A549 (cell line): ENCODE measurements at regions not wholly inside any gene's neighbourhood (a gene's known extent, or its start where the extent isn't known, plus 50 kb on each side); places are given as distances from the start of the nearest gene placed in this dataset.

Source experiments
- ATAC-seq, 2 experiments: fragments of 200-7000 bp in 1 of 2; fragments of >200 bp in 1 of 2; cut with Nextera tagmentation in 1 of 2; cut with Tn5 transposase in 1 of 2; 3 replicates each; pipeline versions ENCODE4 v1.8.0 to v1.9.1; 2018 to 2020; ENCODE audit warnings: mild to moderate bottlenecking in 1 of 2, moderate library complexity in 1 of 2
- CTCF ChIA-PET: fragments of 300-600 bp; sonication (Branson Sonifier 250); formaldehyde crosslinking; extraction: SDS; loops from one replicate; lab custom pipeline; 2021; ENCODE audit warnings: antibody characterized with exemption, inconsistent platforms; lab: Yijun Ruan, JAX
- POLR2A ChIA-PET: fragments of 350-600 bp; formaldehyde crosslinking; extraction: SDS; loops from one replicate; lab custom pipeline; 2021; ENCODE audit warnings: antibody characterized with exemption, inconsistent platforms; lab: Yijun Ruan, JAX
- DNase-seq, 2 experiments: peaks; one replicate each; pipeline versions ENCODE4 v3.0.0 to v3.0.0-alpha.2; 2011 to 2016; ENCODE audit warnings: low read depth in 1 of 2, low spot score in 1 of 2
- FAIRE-seq: peaks from 2 replicates; lab custom pipeline; 2011; peaks lifted over from hg19 to GRCh38; lab: Jason Lieb, UNC
- H3K27ac ChIP-seq, 2 experiments: fragments of >200 bp; sonication (Bioruptor Twin); formaldehyde crosslinking; 3 replicates each; pipeline ENCODE4 v1.5.1; 2016 to 2017
- H3K4me1 ChIP-seq: fragments of >200 bp; sonication (Bioruptor Twin); formaldehyde crosslinking; 3 replicates; pipeline ENCODE4 v1.6.1; 2016
- H3K4me2 ChIP-seq: fragments of >200 bp; sonication (Bioruptor Twin); formaldehyde crosslinking; 3 replicates; pipeline ENCODE4 v1.6.1; 2016
- H3K4me3 ChIP-seq: fragments of >200 bp; sonication (Bioruptor Twin); formaldehyde crosslinking; 3 replicates; pipeline ENCODE4 v1.5.1; 2016
- H3K9me3 ChIP-seq: fragments of >200 bp; sonication (Bioruptor Twin); formaldehyde crosslinking; 3 replicates; pipeline ENCODE4 v1.6.1; 2016
- BHLHE40 ChIP-seq: IDR thresholded peaks from 2 replicates; pipeline ENCODE4 v1.6.1; 2012; ENCODE audit warnings: low read depth, low read length, inconsistent platforms
- EHMT2 ChIP-seq: fragments of 200-600 bp; sonication (generic); IDR thresholded peaks from 2 replicates; pipeline ENCODE4 v1.6.1; 2016; ENCODE audit warnings: antibody characterized with exemption, low read depth, mild to moderate bottlenecking, moderate library complexity
- ELK1 ChIP-seq: fragments of 150-350 bp; IDR thresholded peaks from 2 replicates; pipeline ENCODE4 v1.6.1; 2014; ENCODE audit warnings: low read depth, mild to moderate bottlenecking, low read length
- ESRRA ChIP-seq: fragments of 150-350 bp; IDR thresholded peaks from 2 replicates; pipeline ENCODE4 v1.6.1; 2014; ENCODE audit warnings: mild to moderate bottlenecking, low read length, borderline replicate concordance
- FOSL2 ChIP-seq, 2 experiments: fragments of 450-650 bp in 1 of 2; fragments of >200 bp in 1 of 2; sonication (Bioruptor Twin) in 1 of 2; formaldehyde crosslinking; IDR thresholded peaks; 2 replicates each; pipeline versions ENCODE4 v1.5.0 to v1.6.1; 2016 to 2020; ENCODE audit warnings: mild to moderate bottlenecking in 1 of 2, moderate library complexity in 1 of 2
- JUNB ChIP-seq: fragments of >200 bp; sonication (Bioruptor Twin); formaldehyde crosslinking; IDR thresholded peaks from 2 replicates; pipeline ENCODE4 v1.6.1; 2016
- MAZ ChIP-seq: fragments of 150-350 bp; IDR thresholded peaks from 2 replicates; pipeline ENCODE4 v1.6.1; 2014; ENCODE audit warnings: antibody characterized with exemption, low read depth, low read length, borderline replicate concordance
- MYC ChIP-seq: IDR thresholded peaks from 2 replicates; pipeline ENCODE4 v1.6.1; 2012; ENCODE audit warnings: mild to moderate bottlenecking, inconsistent platforms, low read length, improper control_type of control experiment, borderline replicate concordance
- NFE2L2 ChIP-seq: fragments of 150-350 bp; conservative IDR thresholded peaks from 2 replicates; pipeline ENCODE4 v1.6.1; 2014; ENCODE audit warnings: low read length
- RARB ChIP-seq: fragments of 250-450 bp; sonication (Bioruptor Pico); IDR thresholded peaks from 2 replicates; pipeline ENCODE4 v1.8.0; 2021; ENCODE audit warnings: mild to moderate bottlenecking, moderate library complexity
- SMC3 ChIP-seq: fragments of >200 bp; sonication (Bioruptor Twin); formaldehyde crosslinking; IDR thresholded peaks from 3 replicates; pipeline ENCODE4 v1.6.1; 2018; ENCODE audit warnings: inconsistent platforms
- USF2 ChIP-seq: fragments of 450-650 bp; IDR thresholded peaks from 2 replicates; pipeline ENCODE4 v1.6.1; 2014; ENCODE audit warnings: antibody characterized with exemption
- ZNF302 ChIP-seq: fragments of 250-450 bp; sonication (Bioruptor Pico); IDR thresholded peaks from 2 replicates; pipeline ENCODE4 v1.9.0; 2021; ENCODE audit warnings: inconsistent platforms, mild to moderate bottlenecking, moderate library complexity
- ZSCAN20 ChIP-seq: fragments of 250-450 bp; sonication (Bioruptor Pico); IDR thresholded peaks from 2 replicates; pipeline ENCODE4 v1.8.0; 2022; ENCODE audit warnings: mild to moderate bottlenecking, moderate library complexity
- WGBS: methylation state at CpG from one replicate; pipeline ENCODE4 v1.1.6; 2017; ENCODE audit errors: missing lambda C conversion rate; 5-methylcytosine and 5-hydroxymethylcytosine counted together
- TF ChIP-seq, protein P1 (sequence below): IDR thresholded peaks from 2 replicates; pipeline ENCODE4 v1.6.1; 2012; ENCODE audit warnings: low read depth, borderline replicate concordance
- TF ChIP-seq, protein P2 (sequence below): fragments of >200 bp; sonication (Bioruptor Twin); formaldehyde crosslinking; IDR thresholded peaks from 3 replicates; pipeline ENCODE4 v1.6.1; 2016
- TF ChIP-seq, protein P3 (sequence below): IDR thresholded peaks from 2 replicates; pipeline ENCODE4 v1.6.1; 2012

DNA sequence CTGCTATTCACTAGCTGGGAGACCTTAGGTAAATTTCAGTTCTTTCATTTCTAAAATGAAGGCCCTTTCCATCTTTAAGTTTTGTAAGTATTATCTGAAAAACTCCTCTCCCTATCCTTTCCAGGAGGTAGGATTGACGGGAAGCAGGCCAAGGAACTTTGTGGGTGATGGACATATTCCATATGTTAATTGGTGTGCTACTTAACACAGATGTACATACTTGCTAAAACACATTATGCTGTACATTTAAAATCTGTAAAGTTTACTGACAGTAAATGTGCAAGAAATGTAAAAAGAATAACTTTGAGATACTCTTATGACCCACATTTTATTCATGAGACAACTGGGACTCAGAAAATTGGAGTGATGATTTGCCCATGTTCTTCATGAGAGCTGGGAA, 329.8 kb upstream of the LRRC3B start:
- Histone ChIP-seq H3K4me3 (no peak overlapping the region), H3K27ac (no peak overlapping the region), H3K4me2 (no peak overlapping the region), H3K4me1 (no peaks in the 10 kb centered on the region), H3K9me3 (no peaks in the 10 kb centered on the region)
- ChIA-PET POLR2A (no interaction called here), CTCF (interaction anchor here (0.6 kb wide), 1 partner anchor 644 kb away, joined by 3 read pairs; no protein-coding TSS in a partner anchor)
- no peak for TF ChIP-seq ELK1
- no peak for TF ChIP-seq ZSCAN20
- no peak for TF ChIP-seq ZNF302 (CRISPR knock-in tag)
- no peak for FAIRE-seq
- no peak for DNase-seq
- 10% methylated on average over 1 of the region's 1 CpG for WGBS
- no peak for ATAC-seq

GRCh38 chr3:26293329-26293844, 329.2 kb upstream of the LRRC3B start:
- ATAC-seq = no peak
- Histone ChIP-seq H3K4me2 (no peak overlapping the region), H3K27ac (no peak overlapping the region), H3K9me3 (no peaks in the 10 kb centered on the region), H3K4me1 (no peaks in the 10 kb centered on the region), H3K4me3 (no peak overlapping the region)
- POLR2A ChIA-PET = no interaction called here
- DNase-seq = no peak
- TF ChIP-seq BHLHE40 (no peak), EHMT2 (no peak), RARB (CRISPR knock-in tag) (no peak), NFE2L2 (no peak), SMC3 (no peak)
- TF ChIP-seq, protein P1, sequence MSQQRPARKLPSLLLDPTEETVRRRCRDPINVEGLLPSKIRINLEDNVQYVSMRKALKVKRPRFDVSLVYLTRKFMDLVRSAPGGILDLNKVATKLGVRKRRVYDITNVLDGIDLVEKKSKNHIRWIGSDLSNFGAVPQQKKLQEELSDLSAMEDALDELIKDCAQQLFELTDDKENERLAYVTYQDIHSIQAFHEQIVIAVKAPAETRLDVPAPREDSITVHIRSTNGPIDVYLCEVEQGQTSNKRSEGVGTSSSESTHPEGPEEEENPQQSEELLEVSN = no peak
- FAIRE-seq = no peak
- CTCF ChIA-PET = interaction anchor here (0.6 kb wide), 1 partner anchor 645 kb away, joined by 3 read pairs; no protein-coding TSS in a partner anchor

- no peaks in the 10 kb centered on the region for H3K4me1 ChIP-seq
- DNase-seq (no peak), FAIRE-seq (no peak), ATAC-seq (no peak)
- H3K4me2 ChIP-seq = no peak overlapping the region
- TF ChIP-seq FOSL2 (IDR thresholded peaks at IDR 0.05) = no peak
- TF ChIP-seq FOSL2 (CRISPR knock-in tag; IDR thresholded peaks at IDR 0.05) = no peak
- no peak for TF ChIP-seq USF2
- no peak for TF ChIP-seq MAZ
- no peak for TF ChIP-seq SMC3
- no peak for TF ChIP-seq MYC
- TF ChIP-seq, protein P2, sequence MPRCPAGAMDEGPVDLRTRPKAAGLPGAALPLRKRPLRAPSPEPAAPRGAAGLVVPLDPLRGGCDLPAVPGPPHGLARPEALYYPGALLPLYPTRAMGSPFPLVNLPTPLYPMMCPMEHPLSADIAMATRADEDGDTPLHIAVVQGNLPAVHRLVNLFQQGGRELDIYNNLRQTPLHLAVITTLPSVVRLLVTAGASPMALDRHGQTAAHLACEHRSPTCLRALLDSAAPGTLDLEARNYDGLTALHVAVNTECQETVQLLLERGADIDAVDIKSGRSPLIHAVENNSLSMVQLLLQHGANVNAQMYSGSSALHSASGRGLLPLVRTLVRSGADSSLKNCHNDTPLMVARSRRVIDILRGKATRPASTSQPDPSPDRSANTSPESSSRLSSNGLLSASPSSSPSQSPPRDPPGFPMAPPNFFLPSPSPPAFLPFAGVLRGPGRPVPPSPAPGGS = no peak
- TF ChIP-seq ESRRA = no peak
- TF ChIP-seq JUNB = no peak
- TF ChIP-seq, protein P3, sequence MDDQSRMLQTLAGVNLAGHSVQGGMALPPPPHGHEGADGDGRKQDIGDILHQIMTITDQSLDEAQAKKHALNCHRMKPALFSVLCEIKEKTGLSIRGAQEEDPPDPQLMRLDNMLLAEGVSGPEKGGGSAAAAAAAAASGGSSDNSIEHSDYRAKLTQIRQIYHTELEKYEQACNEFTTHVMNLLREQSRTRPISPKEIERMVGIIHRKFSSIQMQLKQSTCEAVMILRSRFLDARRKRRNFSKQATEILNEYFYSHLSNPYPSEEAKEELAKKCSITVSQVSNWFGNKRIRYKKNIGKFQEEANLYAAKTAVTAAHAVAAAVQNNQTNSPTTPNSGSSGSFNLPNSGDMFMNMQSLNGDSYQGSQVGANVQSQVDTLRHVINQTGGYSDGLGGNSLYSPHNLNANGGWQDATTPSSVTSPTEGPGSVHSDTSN = no peak
- TF ChIP-seq, protein P1 = no peak
- no peaks in the 10 kb centered on the region; the same call in 2 of the 3 replicates for H3K9me3 ChIP-seq
- WGBS = 1% methylated on average over 5 of the region's 5 CpGs
- ChIA-PET POLR2A (no interaction called here), CTCF (no interaction called here)
- H3K27ac ChIP-seq = no peak overlapping the region
- no peak overlapping the region for H3K4me3 ChIP-seq
Observed at GRCh38 chr3:26307192-26307591, 315.4 kb upstream of the LRRC3B start.
